HG03095 (cell line): ENCODE measurements at regions not wholly inside any gene's neighbourhood (a gene's known extent, or its start where the extent isn't known, plus 50 kb on each side); places are given as distances from the start of the nearest gene placed in this dataset.

ENCODE experiments used
- ATAC-seq: cut with Tn5 transposase; IDR thresholded peaks from one replicate; pipeline ENCODE4 v1.9.1; 2021; ENCODE audit warnings: moderate library complexity; ENCODE audit not compliant: unreplicated experiment

GRCh38 chr10:78770167-78771090 lies 298.3 kb upstream of the ZMIZ1 start:
- ATAC-seq, result no peak

GRCh38 chr10:78771260-78771659 lies 297.5 kb upstream of the ZMIZ1 start:
- ATAC-seq, result no peak

- ATAC-seq, result no peak
These were observed 296.8 kb upstream of the ZMIZ1 start for GRCh38 chr10:78771808-78772455.

GRCh38 chr10:78772486-78772885 lies 296.3 kb upstream of the ZMIZ1 start:
- ATAC-seq, result no peak

GRCh38 chr10:78772986-78773530 lies 295.7 kb upstream of the ZMIZ1 start:
- no peak for ATAC-seq

GRCh38 chr10:78774614-78774998 lies 294.2 kb upstream of the ZMIZ1 start:
- ATAC-seq, result no peak

- ATAC-seq, result no peak
These were observed 293.6 kb upstream of the ZMIZ1 start for GRCh38 chr10:78774999-78775711.

- no peak for ATAC-seq
These were observed 292.9 kb upstream of the ZMIZ1 start for GRCh38 chr10:78775891-78776290.

GRCh38 chr10:78776756-78777155 lies 292.0 kb upstream of the ZMIZ1 start:
- ATAC-seq, result no peak

GRCh38 chr10:78777466-78777865 lies 291.3 kb upstream of the ZMIZ1 start:
- ATAC-seq, result no peak

- no peak for ATAC-seq
These were observed 290.9 kb upstream of the ZMIZ1 start for GRCh38 chr10:78777867-78778266.

- no peak for ATAC-seq
These were observed 290.1 kb upstream of the ZMIZ1 start for GRCh38 chr10:78778444-78779338.

GRCh38 chr10:78779339-78779955 lies 289.3 kb upstream of the ZMIZ1 start:
- ATAC-seq, result no peak

GRCh38 chr10:78780551-78780961 lies 288.2 kb upstream of the ZMIZ1 start:
- ATAC-seq, result no peak

GRCh38 chr10:78781251-78781913 lies 287.4 kb upstream of the ZMIZ1 start:
- no peak for ATAC-seq

GRCh38 chr10:78781991-78782390 lies 286.8 kb upstream of the ZMIZ1 start:
- no peak for ATAC-seq

- no peak for ATAC-seq
These were observed 286.3 kb upstream of the ZMIZ1 start for GRCh38 chr10:78782441-78782840.

- no peak for ATAC-seq
These were observed 285.0 kb upstream of the ZMIZ1 start for GRCh38 chr10:78783753-78784152.

- ATAC-seq, result no peak
These were observed 284.2 kb upstream of the ZMIZ1 start for GRCh38 chr10:78784546-78784945.
